ENCODE measurements at regions not wholly inside any gene's neighbourhood (a gene's known extent, or its start where the extent isn't known, plus 50 kb on each side); places are given as distances from the start of the nearest gene placed in this dataset.

GRCh38 chr4:165780735-165781134 lies 92.3 kb upstream of the TLL1 start:
- TF ChIP-seq CTCF (conservative IDR thresholded peaks at IDR 0.05 in 1 of 2, IDR thresholded peaks at IDR 0.05 in 1 of 2; ENCODE audit: low read depth in 1 of 2, low read length in 2 of 2) (no peak), EZH2 (IDR thresholded peaks at IDR 0.05; ENCODE audit: low read length, missing control alignments) (no peak)

Data from fibroblast of lung (primary cell).